MM.1S (cell line): ENCODE measurements at regions not wholly inside any gene's neighbourhood (a gene's known extent, or its start where the extent isn't known, plus 50 kb on each side); places are given as distances from the start of the nearest gene placed in this dataset.

Experiments
- DNase-seq: peaks from one replicate; pipeline ENCODE4 v3.0.0-alpha.2; 2015
- H2AFZ ChIP-seq: fragments of 300-600 bp; sonication (generic); 2 replicates; pipeline ENCODE4 v1.6.0; 2016; ENCODE audit warnings: antibody characterized with exemption, low read length
- H3F3A ChIP-seq: fragments of 300-600 bp; sonication (generic); 2 replicates; pipeline ENCODE4 v1.6.1; 2016; ENCODE audit warnings: mild to moderate bottlenecking, antibody characterized with exemption, low read length, moderate library complexity, mixed read lengths; ENCODE audit not compliant: insufficient read depth
- H3K27ac ChIP-seq: fragments of 300-600 bp; sonication (generic); 2 replicates; pipeline ENCODE4 v1.5.1; 2016; ENCODE audit warnings: mild to moderate bottlenecking, low read length
- H3K27me3 ChIP-seq: fragments of 300-600 bp; sonication (generic); replicated peaks from 2 replicates; pipeline ENCODE4 v1.6.0; 2016; ENCODE audit warnings: low read length; ENCODE audit not compliant: insufficient read depth
- H3K36me3 ChIP-seq: fragments of 300-600 bp; sonication (generic); replicated peaks from 2 replicates; pipeline ENCODE4 v1.6.1; 2016; ENCODE audit warnings: mild to moderate bottlenecking, low read length, mixed read lengths; ENCODE audit not compliant: insufficient read depth
- H3K4me1 ChIP-seq: fragments of 300-600 bp; sonication (generic); 2 replicates; pipeline ENCODE4 v1.6.1; 2016; ENCODE audit warnings: low read length, mixed read lengths
- H3K4me2 ChIP-seq: fragments of 300-600 bp; sonication (generic); 2 replicates; pipeline ENCODE4 v1.6.0; 2016; ENCODE audit warnings: low read depth, low read length
- H3K4me3 ChIP-seq: fragments of 300-600 bp; sonication (generic); 2 replicates; pipeline ENCODE4 v1.5.1; 2016; ENCODE audit warnings: low read length, mixed read lengths
- H3K79me2 ChIP-seq: fragments of 300-600 bp; sonication (generic); 2 replicates; pipeline ENCODE4 v1.6.1; 2016; ENCODE audit warnings: mixed run types, low read length, mixed read lengths
- H3K9ac ChIP-seq: fragments of 300-600 bp; sonication (generic); 2 replicates; pipeline ENCODE4 v1.6.1; 2016; ENCODE audit warnings: low read length, mixed read lengths
- H3K9me2 ChIP-seq: fragments of 300-600 bp; sonication (generic); replicated peaks from 2 replicates; pipeline ENCODE4 v1.6.1; 2016; ENCODE audit warnings: mild to moderate bottlenecking, low read length, mixed read lengths; ENCODE audit not compliant: insufficient read depth
- H3K9me3 ChIP-seq: fragments of 300-600 bp; sonication (generic); replicated peaks from 2 replicates; pipeline ENCODE4 v1.6.1; 2016; ENCODE audit warnings: mild to moderate bottlenecking, low read length, mixed read lengths; ENCODE audit not compliant: insufficient read depth
- H4K20me1 ChIP-seq: fragments of 300-600 bp; sonication (generic); 2 replicates; pipeline ENCODE4 v1.6.1; 2016; ENCODE audit warnings: mild to moderate bottlenecking, low read length, moderate library complexity, mixed read lengths; ENCODE audit not compliant: insufficient read depth
- EZH2 ChIP-seq: fragments of 300-600 bp; sonication (generic); optimal IDR thresholded peaks from 2 replicates; pipeline ENCODE3; 2017; ENCODE audit warnings: low read depth, mild to moderate bottlenecking, antibody characterized with exemption, low read length, mixed read lengths
- EZH2phosphoT487 ChIP-seq: fragments of 300-600 bp; sonication (generic); IDR thresholded peaks from 2 replicates; pipeline ENCODE4 v1.6.1; 2018; ENCODE audit warnings: antibody characterized with exemption, low read length
- TF ChIP-seq, protein P1 (sequence below): fragments of 300-600 bp; sonication (generic); IDR thresholded peaks from 2 replicates; pipeline ENCODE4 v1.5.1; 2016; ENCODE audit warnings: antibody characterized with exemption, low read length, mixed read lengths

DNA sequence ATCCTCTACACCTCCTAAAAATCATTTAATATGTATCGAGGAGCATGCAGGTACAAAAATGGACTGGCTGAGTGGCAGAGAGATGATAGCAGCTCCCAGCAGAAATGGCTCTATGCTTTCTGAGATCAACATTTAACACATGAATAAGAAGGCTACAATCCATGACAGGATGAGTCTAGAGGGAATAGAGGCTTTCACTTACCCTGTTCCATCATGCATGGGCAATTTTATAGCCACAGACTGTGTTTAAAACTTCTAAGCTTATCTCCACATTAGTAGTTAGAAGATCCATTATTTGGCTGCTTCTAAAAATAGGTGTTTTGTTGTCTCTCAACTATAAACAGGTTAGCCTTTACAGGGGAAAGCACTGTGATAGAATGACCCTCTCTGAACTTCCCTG lies 149.1 kb upstream of the ARHGAP28 start:
- no peak for DNase-seq
- TF ChIP-seq, protein P1, sequence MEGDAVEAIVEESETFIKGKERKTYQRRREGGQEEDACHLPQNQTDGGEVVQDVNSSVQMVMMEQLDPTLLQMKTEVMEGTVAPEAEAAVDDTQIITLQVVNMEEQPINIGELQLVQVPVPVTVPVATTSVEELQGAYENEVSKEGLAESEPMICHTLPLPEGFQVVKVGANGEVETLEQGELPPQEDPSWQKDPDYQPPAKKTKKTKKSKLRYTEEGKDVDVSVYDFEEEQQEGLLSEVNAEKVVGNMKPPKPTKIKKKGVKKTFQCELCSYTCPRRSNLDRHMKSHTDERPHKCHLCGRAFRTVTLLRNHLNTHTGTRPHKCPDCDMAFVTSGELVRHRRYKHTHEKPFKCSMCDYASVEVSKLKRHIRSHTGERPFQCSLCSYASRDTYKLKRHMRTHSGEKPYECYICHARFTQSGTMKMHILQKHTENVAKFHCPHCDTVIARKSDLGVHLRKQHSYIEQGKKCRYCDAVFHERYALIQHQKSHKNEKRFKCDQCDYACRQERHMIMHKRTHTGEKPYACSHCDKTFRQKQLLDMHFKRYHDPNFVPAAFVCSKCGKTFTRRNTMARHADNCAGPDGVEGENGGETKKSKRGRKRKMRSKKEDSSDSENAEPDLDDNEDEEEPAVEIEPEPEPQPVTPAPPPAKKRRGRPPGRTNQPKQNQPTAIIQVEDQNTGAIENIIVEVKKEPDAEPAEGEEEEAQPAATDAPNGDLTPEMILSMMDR, result no peak
- TF ChIP-seq EZH2phosphoT487 (no peak), EZH2 (no peak)
- Histone ChIP-seq H3K36me3 (no peaks in the 10 kb centered on the region), H3K9me2 (no peaks in the 10 kb centered on the region), H2AFZ (no peak overlapping the region), H3F3A (no peaks in the 10 kb centered on the region), H3K27ac (no peak overlapping the region), H3K4me2 (no peak overlapping the region), H3K27me3 (no peaks in the 10 kb centered on the region), H3K4me3 (no peak overlapping the region), H3K4me1 (no peaks in the 10 kb centered on the region), H3K9me3 (no peaks in the 10 kb centered on the region), H3K9ac (no peak overlapping the region), H3K79me2 (no peaks in the 10 kb centered on the region), H4K20me1 (no peaks in the 10 kb centered on the region)

DNA sequence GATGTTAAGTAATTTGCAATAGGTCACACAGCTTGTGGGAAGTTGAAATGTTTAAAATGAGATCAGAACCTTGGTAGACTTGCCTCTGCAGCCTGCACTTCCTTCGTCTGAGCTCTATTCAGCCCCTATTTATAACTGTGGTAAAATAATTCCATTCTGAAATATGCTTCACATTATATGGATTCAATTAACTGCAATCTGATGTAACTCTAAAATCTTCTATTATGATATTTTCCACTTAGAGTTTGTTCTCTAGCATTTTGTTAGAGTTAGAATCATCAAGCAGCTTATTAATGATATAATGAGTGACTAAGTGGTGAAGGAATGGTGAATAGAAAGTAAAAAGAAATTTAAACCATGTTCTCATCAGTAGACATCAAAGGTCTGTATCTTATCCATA lies 139.6 kb upstream of the ARHGAP28 start:
- Histone ChIP-seq H3K4me3 (no peak overlapping the region), H3F3A (no peaks in the 10 kb centered on the region), H3K36me3 (no peaks in the 10 kb centered on the region), H4K20me1 (no peaks in the 10 kb centered on the region), H3K9ac (no peak overlapping the region), H3K9me3 (no peaks in the 10 kb centered on the region), H3K27ac (no peak overlapping the region), H2AFZ (no peak overlapping the region), H3K4me2 (no peak overlapping the region), H3K4me1 (no peaks in the 10 kb centered on the region), H3K79me2 (no peaks in the 10 kb centered on the region), H3K9me2 (no peaks in the 10 kb centered on the region), H3K27me3 (no peaks in the 10 kb centered on the region)
- TF ChIP-seq EZH2phosphoT487 (no peak), EZH2 (no peak)
- TF ChIP-seq, protein P1, result no peak
- DNase-seq, result no peak

DNA sequence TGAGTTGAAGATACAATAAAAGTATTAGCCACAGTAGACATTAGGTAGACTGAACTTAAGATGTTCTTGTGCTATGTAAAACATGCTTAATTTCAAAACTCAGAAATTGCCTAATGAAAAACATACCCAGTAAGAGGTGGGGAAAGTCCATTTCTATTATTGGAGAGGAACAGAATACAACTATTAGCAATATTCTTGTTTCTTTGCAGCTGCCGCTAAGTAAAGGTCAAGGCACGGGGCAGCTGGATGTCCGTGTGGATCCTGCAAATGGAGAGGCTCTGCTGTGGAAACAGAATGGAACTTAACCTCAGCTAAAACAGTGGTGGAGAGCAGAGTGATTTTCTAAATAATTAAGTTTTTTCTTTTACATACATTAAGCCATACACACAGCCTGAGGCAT lies 139.2 kb upstream of the ARHGAP28 start:
- Histone ChIP-seq H3F3A (no peaks in the 10 kb centered on the region), H3K4me3 (no peak overlapping the region), H3K36me3 (no peaks in the 10 kb centered on the region), H3K27ac (no peak overlapping the region), H2AFZ (no peak overlapping the region), H3K9me2 (no peaks in the 10 kb centered on the region), H3K9ac (no peak overlapping the region), H3K4me2 (no peak overlapping the region), H3K4me1 (no peaks in the 10 kb centered on the region), H3K9me3 (no peaks in the 10 kb centered on the region), H3K79me2 (no peaks in the 10 kb centered on the region), H4K20me1 (no peaks in the 10 kb centered on the region), H3K27me3 (no peaks in the 10 kb centered on the region)
- DNase-seq, result no peak
- TF ChIP-seq EZH2 (no peak), EZH2phosphoT487 (no peak)
- TF ChIP-seq, protein P1, result no peak
